ENCODE measurements at regions not wholly inside any gene's neighbourhood (a gene's known extent, or its start where the extent isn't known, plus 50 kb on each side); places are given as distances from the start of the nearest gene placed in this dataset.

DNA sequence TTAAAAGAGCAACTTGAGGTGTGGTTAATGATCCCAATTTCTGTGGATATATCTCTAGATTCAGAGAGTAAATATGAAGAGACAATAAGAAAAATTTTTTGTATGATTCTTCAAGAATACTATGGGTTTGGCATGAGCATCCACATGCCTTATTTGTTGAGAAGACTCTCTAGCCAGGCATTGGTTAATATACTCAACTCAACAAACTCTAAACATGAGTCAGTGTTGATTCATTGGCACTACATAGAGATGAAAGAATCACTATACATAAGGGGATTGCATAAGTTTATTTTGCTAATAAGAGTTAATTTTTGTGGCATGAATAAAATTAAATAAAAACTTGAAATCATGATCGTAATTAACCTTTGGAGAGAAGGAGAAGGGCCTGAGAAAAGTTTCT lies 930.2 kb upstream of the LRRTM1 start:
- no peak for DNase-seq (ENCODE audit: low read depth in 2 of 2)

DNA sequence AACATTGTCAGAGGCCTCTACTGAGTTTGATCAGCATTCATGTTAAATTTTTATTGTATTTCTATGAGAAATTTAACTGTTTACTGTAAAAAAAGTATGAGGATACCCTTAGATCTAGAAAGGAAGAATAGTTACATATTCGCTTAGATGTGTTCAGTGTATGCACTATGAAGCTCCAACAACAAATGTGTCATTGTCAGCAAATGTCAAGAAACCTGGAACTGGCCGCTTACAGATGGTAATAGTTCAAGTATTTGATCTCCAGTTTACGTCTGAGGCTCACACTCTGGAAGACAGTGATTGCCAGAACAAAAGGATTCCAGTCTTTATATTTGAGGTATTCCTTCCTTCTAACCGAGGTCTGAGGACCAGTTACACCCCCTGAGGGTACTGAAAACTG lies 921.2 kb upstream of the LRRTM1 start:
- no peak for DNase-seq (ENCODE audit: low read depth in 2 of 2)

- no peak for DNase-seq (ENCODE audit: low read depth in 2 of 2)
Measured at GRCh38 chr2:81213598-81213997, 909.0 kb upstream of the LRRTM1 start.

DNA sequence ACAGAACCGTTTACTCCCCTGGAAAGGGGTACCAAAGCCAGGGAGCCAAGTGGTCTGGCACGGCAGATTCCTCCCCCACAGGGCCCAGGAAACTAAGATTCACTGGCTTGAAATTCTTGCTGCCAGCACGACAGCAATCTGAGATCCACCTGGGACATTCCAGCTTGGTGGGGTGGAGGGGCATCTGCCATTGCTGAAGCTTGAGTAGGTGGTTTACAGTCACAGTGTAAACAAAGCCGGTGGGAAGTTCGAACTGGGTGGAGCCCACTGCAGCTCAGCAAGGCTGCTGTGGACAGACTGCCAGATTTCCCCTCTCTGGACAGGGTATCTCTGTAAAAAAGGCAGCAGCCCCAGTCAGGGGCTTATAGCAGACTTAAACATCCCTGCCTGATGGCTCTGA lies 901.7 kb upstream of the LRRTM1 start:
- DNase-seq (ENCODE audit: low read depth in 2 of 2) = no peak

- DNase-seq (ENCODE audit: low read depth in 2 of 2) = no peak
Measured at GRCh38 chr2:81196933-81197628, 892.5 kb upstream of the LRRTM1 start.

DNA sequence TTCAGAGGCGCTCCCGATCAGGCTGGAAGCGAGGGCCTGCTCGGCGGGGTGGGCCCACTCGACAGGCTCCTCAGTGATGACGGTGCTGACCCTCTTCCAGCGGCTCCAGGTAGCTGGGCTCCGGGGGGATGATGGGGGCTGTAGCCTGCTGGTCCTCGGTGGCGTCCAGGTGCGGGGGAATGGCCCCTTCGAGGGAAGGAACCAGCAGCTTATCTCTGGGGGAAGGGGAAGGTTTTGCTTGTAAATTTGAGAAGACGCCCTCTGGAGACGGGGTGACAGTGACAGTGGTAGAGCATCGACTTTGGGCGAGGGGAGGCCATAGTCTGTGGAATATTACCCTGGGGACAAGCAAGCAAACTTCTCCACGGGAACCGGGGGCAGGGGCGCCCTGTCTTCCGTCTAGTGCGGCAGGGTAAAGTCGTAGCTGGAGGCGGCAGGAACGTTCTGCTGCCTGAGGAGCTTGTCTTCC lies 891.9 kb upstream of the LRRTM1 start:
- DNase-seq (ENCODE audit: low read depth in 2 of 2) = no peak

DNA sequence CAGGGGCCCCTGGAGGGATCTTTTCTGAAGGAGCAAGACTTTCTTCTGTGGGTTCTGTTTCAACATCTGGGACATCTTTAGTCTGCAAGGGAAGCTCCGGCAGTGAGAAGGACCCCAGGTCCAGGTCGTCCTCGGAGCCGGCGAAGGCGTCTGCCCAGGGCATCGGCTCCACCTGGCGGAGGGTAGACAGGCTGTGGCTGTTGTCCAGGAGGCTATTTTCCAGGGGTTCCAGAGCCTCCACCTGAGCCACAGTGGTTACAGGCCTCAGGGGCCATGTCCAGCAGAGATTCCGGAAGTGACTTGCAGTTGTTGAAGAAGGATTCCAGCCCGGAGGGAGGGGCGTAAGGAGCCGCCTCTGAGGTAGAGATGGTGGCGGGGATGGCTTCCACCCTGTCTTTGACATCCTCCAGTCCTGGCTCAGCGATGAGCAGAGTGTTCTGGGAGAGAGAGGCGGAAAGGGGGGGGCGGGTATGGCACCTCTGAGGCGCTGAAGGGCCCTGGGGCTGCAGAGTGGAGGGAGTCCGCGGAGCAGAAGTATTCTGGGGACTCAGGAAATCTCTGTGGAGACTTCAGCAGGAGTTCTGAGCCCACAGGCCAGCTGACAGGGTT lies 891.3 kb upstream of the LRRTM1 start:
- DNase-seq (ENCODE audit: low read depth in 2 of 2) = no peak

DNA sequence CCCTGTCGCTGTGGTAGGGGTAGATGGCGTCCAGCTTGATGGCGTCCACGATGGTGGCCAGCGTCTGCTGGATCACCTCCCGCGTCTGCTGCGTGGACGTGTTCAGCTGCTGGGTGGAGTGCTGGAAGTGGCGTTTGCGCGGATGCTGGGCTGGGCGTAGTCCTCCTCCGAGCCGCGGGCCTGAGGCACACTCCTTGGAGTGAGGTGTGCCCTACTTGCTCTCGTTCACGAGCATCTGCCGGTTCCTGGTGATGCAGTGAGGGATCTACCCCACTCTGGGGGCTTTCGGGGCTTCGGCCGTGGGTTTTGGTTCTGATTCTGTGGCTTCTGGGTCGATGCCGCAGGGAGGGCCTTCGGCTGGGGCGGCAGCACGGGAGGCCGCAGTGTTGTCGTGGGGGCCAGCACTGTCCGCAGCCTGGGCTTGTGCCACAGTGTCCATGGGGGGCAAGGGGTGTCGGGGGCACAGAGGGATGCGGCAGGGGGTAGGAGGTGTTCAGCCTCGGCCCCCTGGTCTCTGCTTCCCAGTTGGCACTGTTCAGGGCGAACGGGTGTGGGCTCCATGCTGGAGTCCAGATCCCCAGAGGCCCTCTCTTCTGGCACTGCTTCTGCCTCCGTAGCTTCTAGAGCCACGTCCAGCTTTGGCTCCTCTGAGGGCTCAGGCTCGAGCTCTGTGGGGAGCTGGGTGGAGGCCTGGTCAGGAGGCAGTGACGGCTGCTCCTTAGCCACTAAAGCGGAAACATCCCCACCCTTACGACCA lies 890.6 kb upstream of the LRRTM1 start:
- no peak for DNase-seq (ENCODE audit: low read depth in 2 of 2)

- DNase-seq (ENCODE audit: low read depth in 2 of 2) = no peak
Measured at GRCh38 chr2:81194581-81194980, 890.0 kb upstream of the LRRTM1 start.

- DNase-seq (ENCODE audit: low read depth in 2 of 2) = no peak
Measured at GRCh38 chr2:81194176-81194575, 889.6 kb upstream of the LRRTM1 start.

DNA sequence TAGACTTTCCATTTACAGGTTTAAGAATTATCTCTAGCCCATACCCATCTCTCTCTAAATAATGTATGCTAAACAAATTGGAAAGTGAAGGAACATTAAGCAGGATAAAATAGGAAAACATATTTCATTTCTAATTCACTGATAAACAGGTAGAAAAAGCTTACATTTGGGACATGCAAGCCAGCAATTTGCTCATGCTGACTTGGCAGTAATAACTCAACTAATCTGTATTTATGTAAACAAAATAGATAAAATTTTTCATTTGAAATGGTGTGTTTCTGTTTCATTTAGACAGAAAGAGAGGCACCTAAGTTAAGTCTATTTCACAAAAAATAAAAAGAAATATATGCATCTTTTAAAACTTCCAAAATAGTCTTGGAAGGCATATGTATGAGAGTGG lies 877.3 kb upstream of the LRRTM1 start:
- DNase-seq (ENCODE audit: low read depth in 2 of 2) = no peak

GRCh38 chr2:81171447-81171846 lies 866.9 kb upstream of the LRRTM1 start:
- no peak for DNase-seq (ENCODE audit: low read depth in 2 of 2)

GRCh38 chr2:81163583-81163982 lies 859.0 kb upstream of the LRRTM1 start:
- no peak for DNase-seq (ENCODE audit: low read depth in 2 of 2)

DNA sequence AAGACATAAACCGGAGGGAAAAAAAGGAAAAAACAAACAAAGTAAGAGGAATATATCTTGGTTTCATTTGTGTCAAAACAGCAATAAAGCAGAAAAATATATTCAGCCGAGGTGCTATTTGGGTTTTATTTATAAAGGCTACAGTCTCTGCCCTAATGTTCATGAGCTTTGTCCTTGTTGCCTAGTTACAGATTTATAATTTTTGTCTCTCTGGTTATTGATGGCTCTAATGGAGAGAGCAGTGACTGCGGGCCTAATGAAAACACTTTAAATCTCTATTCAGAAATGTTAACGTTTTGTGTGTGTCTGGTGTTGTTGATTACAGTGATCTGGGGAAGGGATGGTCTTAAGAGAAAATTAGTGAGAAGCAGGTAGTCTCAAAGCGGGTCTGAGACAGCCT lies 854.0 kb upstream of the LRRTM1 start:
- DNase-seq (ENCODE audit: low read depth in 2 of 2) = no peak

DNA sequence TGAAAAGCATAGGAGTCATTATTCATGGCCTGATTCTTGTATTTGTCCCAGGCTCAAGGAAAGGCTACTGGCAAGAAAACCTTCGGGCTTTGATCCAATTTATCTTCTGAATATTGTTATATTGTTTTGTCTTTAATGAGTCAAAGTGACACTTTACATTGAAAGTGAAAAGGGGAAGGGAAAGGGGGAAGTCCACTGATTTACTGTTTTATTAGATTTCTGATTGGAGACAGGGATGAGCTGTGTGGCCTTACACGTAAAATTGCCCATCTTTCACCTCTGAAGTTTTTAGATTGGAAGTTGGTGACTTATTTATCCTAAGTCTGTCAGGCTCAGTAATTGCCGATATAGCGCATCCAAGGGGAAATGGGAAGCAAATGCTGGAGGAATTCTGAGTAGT lies 843.8 kb upstream of the LRRTM1 start:
- no peak for DNase-seq (ENCODE audit: low read depth in 2 of 2)

GRCh38 chr2:81136296-81136695 lies 831.7 kb upstream of the LRRTM1 start:
- DNase-seq (ENCODE audit: low read depth in 2 of 2) = no peak

DNA sequence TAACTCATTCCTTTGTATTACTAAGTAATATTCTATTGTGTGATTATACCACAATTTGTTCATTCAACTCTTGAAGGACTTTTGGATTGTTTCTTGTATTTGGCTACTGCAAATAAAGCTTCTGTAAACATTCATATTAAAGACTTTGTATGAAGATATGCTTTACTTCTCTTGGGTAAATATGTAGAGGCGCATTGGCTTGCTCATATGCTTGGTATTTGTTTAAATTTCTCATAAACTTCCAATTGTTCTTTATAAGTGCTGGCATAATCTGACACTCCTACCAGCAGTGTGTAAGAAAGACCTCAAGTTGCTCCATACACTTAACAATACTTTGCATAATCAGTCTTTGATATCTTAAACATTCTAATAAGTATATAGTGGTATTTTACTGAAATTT lies 792.8 kb upstream of the LRRTM1 start:
- DNase-seq (ENCODE audit: low read depth in 2 of 2) = no peak

- no peak for DNase-seq (ENCODE audit: low read depth in 2 of 2)
Measured at GRCh38 chr2:81093031-81093430, 788.5 kb upstream of the LRRTM1 start.

DNA sequence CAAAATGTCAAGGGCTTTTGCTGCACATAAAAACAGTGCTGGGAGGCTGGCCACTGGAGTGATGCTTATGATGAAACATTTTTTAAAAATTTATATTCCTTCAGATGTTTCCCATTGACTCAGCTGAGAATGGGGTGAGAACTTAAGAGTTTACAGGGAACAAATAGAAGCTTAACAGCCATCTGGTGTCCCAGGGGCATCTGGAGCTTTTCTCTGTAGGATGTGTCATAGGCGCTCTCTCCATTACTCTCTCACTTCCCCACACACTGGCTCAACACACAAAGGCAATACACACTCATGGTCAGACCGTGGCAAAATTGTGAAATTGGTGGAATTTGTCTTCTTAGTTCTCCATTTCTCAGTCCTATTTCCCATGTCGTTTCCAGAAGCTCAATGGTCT lies 783.1 kb upstream of the LRRTM1 start:
- no peak for DNase-seq (ENCODE audit: low read depth in 2 of 2)

DNA sequence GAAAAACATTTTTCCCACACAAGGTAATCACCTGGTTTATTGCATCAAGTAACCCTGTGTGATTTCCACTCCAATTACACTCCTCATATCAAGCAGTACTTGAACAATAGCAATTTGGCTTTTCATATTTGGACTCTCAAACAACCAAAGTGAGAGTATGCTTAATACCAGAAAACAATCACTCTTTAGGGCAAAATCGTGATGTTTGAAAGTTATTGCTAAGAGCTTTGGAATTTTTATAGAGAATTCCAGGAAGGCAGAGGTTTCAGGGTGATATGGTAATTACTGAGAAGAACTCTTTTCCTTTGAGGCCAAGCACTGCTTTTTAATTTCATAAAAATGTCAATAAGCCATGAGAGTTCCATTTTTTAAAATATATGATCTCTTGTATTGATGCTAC lies 779.5 kb upstream of the LRRTM1 start:
- DNase-seq (ENCODE audit: low read depth in 2 of 2) = no peak

- DNase-seq (ENCODE audit: low read depth in 2 of 2) = no peak
Measured at GRCh38 chr2:81078631-81079030, 774.1 kb upstream of the LRRTM1 start.

DNA sequence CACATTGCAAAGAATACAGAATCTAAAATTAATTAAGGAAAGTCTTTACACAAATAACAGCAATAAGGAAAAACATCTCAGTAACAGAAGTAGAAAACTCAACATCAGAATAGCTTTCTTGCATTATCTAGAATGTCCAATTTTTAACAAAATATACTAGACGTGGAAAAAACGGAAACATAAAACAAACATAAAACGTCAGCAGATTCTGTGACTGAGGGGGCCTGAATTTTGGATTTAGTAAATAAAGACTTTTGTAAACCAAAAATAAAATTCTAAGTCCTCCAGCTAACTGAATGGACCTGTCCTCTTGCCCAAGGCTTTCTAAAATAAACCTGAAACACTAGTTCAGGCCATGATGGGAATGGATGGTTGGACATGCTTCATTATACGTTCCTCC lies 773.5 kb upstream of the LRRTM1 start:
- DNase-seq (ENCODE audit: low read depth in 2 of 2) = no peak

DNA sequence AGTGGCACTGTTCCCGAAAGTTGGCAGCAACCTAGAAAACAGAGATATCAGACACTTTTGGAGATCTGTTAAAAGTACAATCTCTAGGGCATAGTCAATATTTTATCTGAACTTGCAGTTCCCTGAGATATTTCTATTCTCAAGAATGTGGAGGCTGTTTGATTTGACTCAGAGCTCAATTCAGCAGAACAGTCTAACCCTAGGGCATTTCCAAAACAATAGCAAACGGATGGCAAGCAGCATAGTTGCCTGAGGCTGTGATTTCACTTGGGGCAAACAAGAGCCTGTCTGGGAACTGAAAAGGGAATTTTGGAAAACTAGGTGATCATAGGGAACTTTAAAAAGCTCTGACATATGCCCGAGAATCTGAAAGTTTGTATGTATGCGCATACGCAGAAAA lies 772.8 kb upstream of the LRRTM1 start:
- DNase-seq (ENCODE audit: low read depth in 2 of 2) = no peak
